ENCODE measurements at regions not wholly inside any gene's neighbourhood (a gene's known extent, or its start where the extent isn't known, plus 50 kb on each side); places are given as distances from the start of the nearest gene placed in this dataset.
"Not testable (repeated sequence)": the region's sequence is repeated elsewhere in the genome, so short reads cannot be mapped to it uniquely, and the experiment has no call there.

DNA sequence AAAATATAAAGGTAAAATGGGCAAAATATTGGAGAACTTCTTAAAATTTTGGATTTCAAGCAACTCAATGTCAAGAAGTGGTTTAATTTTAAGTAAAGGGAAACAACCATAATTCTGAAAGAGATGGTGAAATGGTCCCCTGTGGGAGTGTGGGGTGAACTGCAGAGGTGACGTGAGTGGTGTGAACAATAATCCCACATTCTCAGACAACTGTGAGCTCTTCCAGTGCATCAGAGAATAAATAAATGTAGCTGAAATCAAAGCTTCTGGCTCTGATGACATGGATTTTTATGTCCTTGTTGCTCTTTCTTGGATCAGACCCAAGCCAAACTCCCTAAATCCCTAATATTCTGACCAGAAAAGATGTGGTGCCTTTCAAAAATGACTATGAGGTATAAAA lies 672.7 kb downstream of the ZEB2 start:
- DNase-seq, result no peak
- ChIA-PET POLR2A (no interaction called here), CTCF (no interaction called here)
- Histone ChIP-seq H3K4me1 (ENCODE audit: insufficient read depth, low read length) (no peaks in the 10 kb centered on the region), H3K27ac (ENCODE audit: low read depth, low read length) (no peak overlapping the region), H3K4me3 (ENCODE audit: low read length) (no peak overlapping the region), H3K27me3 (ENCODE audit: insufficient read depth, low read length, poor library complexity, severe bottlenecking) (no peaks in the 10 kb centered on the region), H3K9me3 (ENCODE audit: low read length) (no peaks in the 10 kb centered on the region), H3K36me3 (ENCODE audit: insufficient read depth, low read length) (no peaks in the 10 kb centered on the region)
- Mint-ChIP-seq H3K4me1 (peaks cover 0 to 7% (median 2%) of the 10 kb centered on the region in 3 donors), H3K27ac (no peak overlapping the region), H3K27me3 (peaks cover 7 to 20% of the 10 kb centered on the region in 2 donors), H3K36me3 (no peaks in the 10 kb centered on the region), H3K9me3 (no peaks in the 10 kb centered on the region), H3K4me3 (no peak overlapping the region)

GRCh38 chr2:143844986-143845385 lies 674.9 kb downstream of the ZEB2 start:
- ChIA-PET CTCF (no interaction called here), POLR2A (no interaction called here)
- H3K9me3 ChIP-seq (ENCODE audit: low read length), result no peaks in the 10 kb centered on the region
- no peaks in the 10 kb centered on the region for H3K36me3 ChIP-seq (ENCODE audit: insufficient read depth, low read length)
- no peak for DNase-seq
- H3K27me3 ChIP-seq (ENCODE audit: insufficient read depth, low read length, poor library complexity, severe bottlenecking), result no peaks in the 10 kb centered on the region
- no peak overlapping the region for H3K27ac ChIP-seq (ENCODE audit: low read depth, low read length)
- H3K4me3 Mint-ChIP-seq, result no peak overlapping the region
- H3K27ac Mint-ChIP-seq, result no peak overlapping the region
- no peak overlapping the region for H3K4me3 ChIP-seq (ENCODE audit: low read length)
- H3K4me1 Mint-ChIP-seq, result peaks cover 0 to 7% (median 2%) of the 10 kb centered on the region in 3 donors
- H3K36me3 Mint-ChIP-seq, result no peaks in the 10 kb centered on the region
- no peaks in the 10 kb centered on the region for H3K4me1 ChIP-seq (ENCODE audit: insufficient read depth, low read length)
- peaks cover 10 to 17% of the 10 kb centered on the region in 2 donors for H3K27me3 Mint-ChIP-seq
- no peaks in the 10 kb centered on the region for H3K9me3 Mint-ChIP-seq

DNA sequence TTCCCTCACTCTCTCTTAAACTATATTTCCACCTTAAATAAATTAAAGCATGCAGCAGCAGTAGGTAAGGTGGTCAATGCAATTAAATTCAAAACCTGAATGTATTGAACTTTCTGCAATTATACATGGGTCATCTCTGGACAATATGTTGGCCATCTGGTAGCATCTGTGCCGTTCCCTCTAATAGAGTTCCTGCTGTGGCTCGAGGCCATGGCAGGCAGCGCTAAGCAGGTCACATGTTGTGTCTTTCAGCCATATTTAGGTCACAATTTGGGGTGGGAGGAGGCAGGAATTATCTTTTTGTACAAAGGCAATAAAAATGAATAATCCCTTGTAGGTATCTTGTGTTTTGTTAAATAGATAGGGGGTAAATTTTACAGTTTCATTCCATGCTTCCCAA lies 676.2 kb downstream of the ZEB2 start:
- Mint-ChIP-seq H3K4me3 (no peak overlapping the region), H3K27ac (peak overlapping the region in 1 of 8 donors; percentile 34), H3K4me1 (peaks cover 0 to 7% (median 2%) of the 10 kb centered on the region in 3 donors), H3K27me3 (peaks cover 10 to 17% of the 10 kb centered on the region in 2 donors), H3K36me3 (peaks cover 0 to 1% (median 0%) of the 10 kb centered on the region in 3 donors), H3K9me3 (no peaks in the 10 kb centered on the region)
- ChIA-PET CTCF (no interaction called here), POLR2A (no interaction called here)
- no peak for DNase-seq
- H3K4me3 ChIP-seq (ENCODE audit: low read length), result no peak overlapping the region
- H3K27me3 ChIP-seq (ENCODE audit: insufficient read depth, low read length, poor library complexity, severe bottlenecking), result no peaks in the 10 kb centered on the region
- H3K9me3 ChIP-seq (ENCODE audit: low read length), result no peaks in the 10 kb centered on the region
- no peak overlapping the region for H3K27ac ChIP-seq (ENCODE audit: low read depth, low read length)
- no peaks in the 10 kb centered on the region for H3K36me3 ChIP-seq (ENCODE audit: insufficient read depth, low read length)
- H3K4me1 ChIP-seq (ENCODE audit: insufficient read depth, low read length), result no peaks in the 10 kb centered on the region

- Histone ChIP-seq H3K27ac (ENCODE audit: low read depth, low read length) (no peak overlapping the region), H3K9me3 (ENCODE audit: low read length) (no peaks in the 10 kb centered on the region), H3K27me3 (ENCODE audit: insufficient read depth, low read length, poor library complexity, severe bottlenecking) (no peaks in the 10 kb centered on the region), H3K4me1 (ENCODE audit: insufficient read depth, low read length) (no peaks in the 10 kb centered on the region), H3K36me3 (ENCODE audit: insufficient read depth, low read length) (no peaks in the 10 kb centered on the region), H3K4me3 (ENCODE audit: low read length) (no peak overlapping the region)
- Mint-ChIP-seq H3K36me3 (peaks cover 0 to 1% (median 0%) of the 10 kb centered on the region in 3 donors), H3K4me1 (peaks cover 0 to 7% (median 2%) of the 10 kb centered on the region in 3 donors), H3K27ac (no peak overlapping the region), H3K9me3 (no peaks in the 10 kb centered on the region), H3K27me3 (peaks cover 10 to 17% of the 10 kb centered on the region in 2 donors), H3K4me3 (no peak overlapping the region)
- POLR2A ChIA-PET, result no interaction called here
- CTCF ChIA-PET, result no interaction called here
- no peak for DNase-seq
Measured at GRCh38 chr2:143842836-143843235, 677.1 kb downstream of the ZEB2 start.

- Histone ChIP-seq H3K36me3 (ENCODE audit: insufficient read depth, low read length) (no peaks in the 10 kb centered on the region), H3K4me3 (ENCODE audit: low read length) (no peak overlapping the region), H3K27me3 (ENCODE audit: insufficient read depth, low read length, poor library complexity, severe bottlenecking) (no peaks in the 10 kb centered on the region), H3K9me3 (ENCODE audit: low read length) (no peaks in the 10 kb centered on the region), H3K27ac (ENCODE audit: low read depth, low read length) (no peak overlapping the region), H3K4me1 (ENCODE audit: insufficient read depth, low read length) (no peaks in the 10 kb centered on the region)
- CTCF ChIA-PET, result no interaction called here
- POLR2A ChIA-PET, result no interaction called here
- Mint-ChIP-seq H3K27me3 (peaks cover 10 to 17% of the 10 kb centered on the region in 2 donors), H3K36me3 (peaks cover 0 to 1% (median 0%) of the 10 kb centered on the region in 3 donors), H3K4me1 (peaks cover 0 to 7% (median 2%) of the 10 kb centered on the region in 3 donors), H3K9me3 (no peaks in the 10 kb centered on the region), H3K4me3 (no peak overlapping the region), H3K27ac (no peak overlapping the region)
- no peak for DNase-seq
Measured at GRCh38 chr2:143841935-143842334, 678.0 kb downstream of the ZEB2 start.

- Mint-ChIP-seq H3K4me1 (peaks cover 0 to 6% (median 2%) of the 10 kb centered on the region in 3 donors), H3K36me3 (peaks cover 0 to 1% (median 0%) of the 10 kb centered on the region in 3 donors), H3K27me3 (peaks cover 6 to 10% of the 10 kb centered on the region in 2 donors), H3K27ac (no peak overlapping the region), H3K4me3 (no peak overlapping the region), H3K9me3 (no peaks in the 10 kb centered on the region)
- ChIA-PET POLR2A (no interaction called here), CTCF (no interaction called here)
- Histone ChIP-seq H3K4me3 (ENCODE audit: low read length) (no peak overlapping the region), H3K4me1 (ENCODE audit: insufficient read depth, low read length) (no peaks in the 10 kb centered on the region), H3K9me3 (ENCODE audit: low read length) (no peaks in the 10 kb centered on the region), H3K27ac (ENCODE audit: low read depth, low read length) (no peak overlapping the region), H3K36me3 (ENCODE audit: insufficient read depth, low read length) (no peaks in the 10 kb centered on the region), H3K27me3 (ENCODE audit: insufficient read depth, low read length, poor library complexity, severe bottlenecking) (no peaks in the 10 kb centered on the region)
- DNase-seq, result no peak
Measured at GRCh38 chr2:143840601-143841000, 679.3 kb downstream of the ZEB2 start.

DNA sequence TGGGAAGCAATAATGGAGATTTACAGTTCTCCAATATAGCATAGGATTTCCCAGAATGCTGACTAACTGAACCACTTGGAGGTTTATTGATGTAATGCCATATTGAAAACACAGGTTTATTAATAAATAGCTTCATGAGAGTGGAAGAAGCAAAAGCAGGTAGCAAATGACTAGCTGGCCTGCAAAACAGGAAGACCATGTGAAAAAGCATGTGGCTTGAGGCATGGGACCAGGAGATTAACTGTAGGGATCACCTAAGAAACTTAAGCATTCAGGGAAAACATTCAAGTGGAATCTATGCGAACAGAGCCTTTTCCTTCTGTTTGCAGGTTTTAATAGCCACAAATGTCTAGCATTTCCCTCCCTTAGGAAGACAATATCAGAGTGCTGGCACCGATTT lies 679.7 kb downstream of the ZEB2 start:
- Histone ChIP-seq H3K27me3 (ENCODE audit: insufficient read depth, low read length, poor library complexity, severe bottlenecking) (no peaks in the 10 kb centered on the region), H3K27ac (ENCODE audit: low read depth, low read length) (no peak overlapping the region), H3K36me3 (ENCODE audit: insufficient read depth, low read length) (no peaks in the 10 kb centered on the region), H3K9me3 (ENCODE audit: low read length) (no peaks in the 10 kb centered on the region), H3K4me1 (ENCODE audit: insufficient read depth, low read length) (no peaks in the 10 kb centered on the region), H3K4me3 (ENCODE audit: low read length) (no peak overlapping the region)
- H3K27me3 Mint-ChIP-seq, result peaks cover 2 to 8% of the 10 kb centered on the region in 2 donors
- peaks cover 0 to 1% (median 0%) of the 10 kb centered on the region in 3 donors for H3K36me3 Mint-ChIP-seq
- ChIA-PET CTCF (no interaction called here), POLR2A (no interaction called here)
- DNase-seq, result no peak
- no peak overlapping the region for H3K4me3 Mint-ChIP-seq
- peaks cover 0 to 2% (median 0%) of the 10 kb centered on the region in 3 donors for H3K4me1 Mint-ChIP-seq
- H3K27ac Mint-ChIP-seq, result no peak overlapping the region
- H3K9me3 Mint-ChIP-seq, result no peaks in the 10 kb centered on the region

GRCh38 chr2:143839456-143839855 lies 680.5 kb downstream of the ZEB2 start:
- CTCF ChIA-PET, result no interaction called here
- Histone ChIP-seq H3K4me1 (ENCODE audit: insufficient read depth, low read length) (no peaks in the 10 kb centered on the region), H3K9me3 (ENCODE audit: low read length) (no peaks in the 10 kb centered on the region), H3K4me3 (ENCODE audit: low read length) (no peak overlapping the region), H3K27me3 (ENCODE audit: insufficient read depth, low read length, poor library complexity, severe bottlenecking) (no peaks in the 10 kb centered on the region), H3K36me3 (ENCODE audit: insufficient read depth, low read length) (no peaks in the 10 kb centered on the region), H3K27ac (ENCODE audit: low read depth, low read length) (no peak overlapping the region)
- H3K4me1 Mint-ChIP-seq, result no peaks in the 10 kb centered on the region
- no peak for DNase-seq
- peaks cover 0 to 2% (median 0%) of the 10 kb centered on the region in 5 donors for H3K9me3 Mint-ChIP-seq
- H3K27me3 Mint-ChIP-seq, result peaks cover 2 to 6% of the 10 kb centered on the region in 2 donors
- POLR2A ChIA-PET, result no interaction called here
- peaks cover 0 to 1% (median 0%) of the 10 kb centered on the region in 3 donors for H3K36me3 Mint-ChIP-seq
- no peak overlapping the region for H3K27ac Mint-ChIP-seq
- no peak overlapping the region for H3K4me3 Mint-ChIP-seq

GRCh38 chr2:143837055-143837454 lies 682.9 kb downstream of the ZEB2 start:
- H3K9me3 ChIP-seq (ENCODE audit: low read length); POLR2A ChIA-PET; H3K9me3 Mint-ChIP-seq; H3K4me1 Mint-ChIP-seq; H3K36me3 ChIP-seq (ENCODE audit: insufficient read depth, low read length); CTCF ChIA-PET; H3K4me3 Mint-ChIP-seq; H3K27ac ChIP-seq (ENCODE audit: low read depth, low read length); H3K27me3 Mint-ChIP-seq; H3K4me3 ChIP-seq (ENCODE audit: low read length); H3K27me3 ChIP-seq (ENCODE audit: insufficient read depth, low read length, poor library complexity, severe bottlenecking); DNase-seq; H3K27ac Mint-ChIP-seq; H3K4me1 ChIP-seq (ENCODE audit: insufficient read depth, low read length); H3K36me3 Mint-ChIP-seq: not testable (repeated sequence)

Measured in CD8-positive, alpha-beta memory T cell (primary cell).